ENCODE measurements at regions not wholly inside any gene's neighbourhood (a gene's known extent, or its start where the extent isn't known, plus 50 kb on each side); places are given as distances from the start of the nearest gene placed in this dataset.

DNA sequence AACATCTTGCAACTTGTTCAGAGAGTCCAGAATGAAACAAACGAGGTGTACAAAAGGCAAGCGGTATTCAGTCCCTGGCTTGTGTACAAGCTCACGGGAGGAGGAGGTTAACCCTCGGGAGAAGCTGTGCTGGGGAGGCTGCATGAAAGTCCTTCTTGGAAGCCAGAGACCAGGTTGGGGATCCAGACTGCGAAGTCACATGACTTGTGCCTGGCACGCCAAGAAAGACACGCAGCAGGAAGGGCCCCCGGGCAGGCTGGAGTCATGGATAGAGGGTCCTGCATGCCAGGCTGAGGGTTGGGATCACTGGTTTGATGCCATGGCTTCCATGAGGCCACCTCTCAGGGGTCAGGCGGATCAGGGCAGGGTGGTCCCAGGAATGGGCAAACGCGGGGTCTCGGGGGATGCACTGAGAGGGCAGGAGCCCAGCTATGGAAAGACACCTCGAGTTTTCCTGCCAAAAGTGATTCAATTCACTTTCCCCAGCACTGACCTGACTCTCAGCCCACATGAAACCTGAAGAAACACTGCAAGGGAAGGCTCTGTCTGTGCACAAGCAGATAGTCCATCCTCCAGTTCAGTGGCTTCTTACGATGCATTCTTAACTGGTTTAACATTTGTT is 79.4 kb downstream of the DLL1 start:
- TF ChIP-seq, protein P1, sequence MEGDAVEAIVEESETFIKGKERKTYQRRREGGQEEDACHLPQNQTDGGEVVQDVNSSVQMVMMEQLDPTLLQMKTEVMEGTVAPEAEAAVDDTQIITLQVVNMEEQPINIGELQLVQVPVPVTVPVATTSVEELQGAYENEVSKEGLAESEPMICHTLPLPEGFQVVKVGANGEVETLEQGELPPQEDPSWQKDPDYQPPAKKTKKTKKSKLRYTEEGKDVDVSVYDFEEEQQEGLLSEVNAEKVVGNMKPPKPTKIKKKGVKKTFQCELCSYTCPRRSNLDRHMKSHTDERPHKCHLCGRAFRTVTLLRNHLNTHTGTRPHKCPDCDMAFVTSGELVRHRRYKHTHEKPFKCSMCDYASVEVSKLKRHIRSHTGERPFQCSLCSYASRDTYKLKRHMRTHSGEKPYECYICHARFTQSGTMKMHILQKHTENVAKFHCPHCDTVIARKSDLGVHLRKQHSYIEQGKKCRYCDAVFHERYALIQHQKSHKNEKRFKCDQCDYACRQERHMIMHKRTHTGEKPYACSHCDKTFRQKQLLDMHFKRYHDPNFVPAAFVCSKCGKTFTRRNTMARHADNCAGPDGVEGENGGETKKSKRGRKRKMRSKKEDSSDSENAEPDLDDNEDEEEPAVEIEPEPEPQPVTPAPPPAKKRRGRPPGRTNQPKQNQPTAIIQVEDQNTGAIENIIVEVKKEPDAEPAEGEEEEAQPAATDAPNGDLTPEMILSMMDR (conservative IDR thresholded peaks at IDR 0.05; ENCODE audit: low read depth in 2 of 2) = no peak
- TF ChIP-seq STAT1 (IDR thresholded peaks at IDR 0.05; ENCODE audit: unreplicated experiment) (no peak), POLR2AphosphoS5 (IDR thresholded peaks at IDR 0.05; ENCODE audit: low read depth) (no peak), REST (IDR thresholded peaks at IDR 0.05; ENCODE audit: unreplicated experiment) (no peak), EZH2phosphoT487 (IDR thresholded peaks at IDR 0.05; ENCODE audit: unreplicated experiment) (no peak), CREB1 (CRISPR knock-in tag; IDR thresholded peaks at IDR 0.05; ENCODE audit: low read depth) (no peak), EZH2 (IDR thresholded peaks at IDR 0.05; ENCODE audit: low read depth, unreplicated experiment) (no peak), ZNF331 (CRISPR knock-in tag; IDR thresholded peaks at IDR 0.05; ENCODE audit: low read depth) (no peak), ZNF114 (CRISPR knock-in tag; IDR thresholded peaks at IDR 0.05) (no peak), JUNB (IDR thresholded peaks at IDR 0.05; ENCODE audit: unreplicated experiment) (no peak), NANOG (IDR thresholded peaks at IDR 0.05; ENCODE audit: borderline replicate concordance) (no peak), ZNF462 (CRISPR knock-in tag; IDR thresholded peaks at IDR 0.05) (no peak)
- TF ChIP-seq, protein P2, sequence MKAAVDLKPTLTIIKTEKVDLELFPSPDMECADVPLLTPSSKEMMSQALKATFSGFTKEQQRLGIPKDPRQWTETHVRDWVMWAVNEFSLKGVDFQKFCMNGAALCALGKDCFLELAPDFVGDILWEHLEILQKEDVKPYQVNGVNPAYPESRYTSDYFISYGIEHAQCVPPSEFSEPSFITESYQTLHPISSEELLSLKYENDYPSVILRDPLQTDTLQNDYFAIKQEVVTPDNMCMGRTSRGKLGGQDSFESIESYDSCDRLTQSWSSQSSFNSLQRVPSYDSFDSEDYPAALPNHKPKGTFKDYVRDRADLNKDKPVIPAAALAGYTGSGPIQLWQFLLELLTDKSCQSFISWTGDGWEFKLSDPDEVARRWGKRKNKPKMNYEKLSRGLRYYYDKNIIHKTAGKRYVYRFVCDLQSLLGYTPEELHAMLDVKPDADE (IDR thresholded peaks at IDR 0.05) = no peak

Measured in GM23338 (cell line).